ENCODE measurements at regions not wholly inside any gene's neighbourhood (a gene's known extent, or its start where the extent isn't known, plus 50 kb on each side); places are given as distances from the start of the nearest gene placed in this dataset.

- no peaks in the 10 kb centered on the region for H3K27me3 Mint-ChIP-seq
- TF ChIP-seq, protein P1, sequence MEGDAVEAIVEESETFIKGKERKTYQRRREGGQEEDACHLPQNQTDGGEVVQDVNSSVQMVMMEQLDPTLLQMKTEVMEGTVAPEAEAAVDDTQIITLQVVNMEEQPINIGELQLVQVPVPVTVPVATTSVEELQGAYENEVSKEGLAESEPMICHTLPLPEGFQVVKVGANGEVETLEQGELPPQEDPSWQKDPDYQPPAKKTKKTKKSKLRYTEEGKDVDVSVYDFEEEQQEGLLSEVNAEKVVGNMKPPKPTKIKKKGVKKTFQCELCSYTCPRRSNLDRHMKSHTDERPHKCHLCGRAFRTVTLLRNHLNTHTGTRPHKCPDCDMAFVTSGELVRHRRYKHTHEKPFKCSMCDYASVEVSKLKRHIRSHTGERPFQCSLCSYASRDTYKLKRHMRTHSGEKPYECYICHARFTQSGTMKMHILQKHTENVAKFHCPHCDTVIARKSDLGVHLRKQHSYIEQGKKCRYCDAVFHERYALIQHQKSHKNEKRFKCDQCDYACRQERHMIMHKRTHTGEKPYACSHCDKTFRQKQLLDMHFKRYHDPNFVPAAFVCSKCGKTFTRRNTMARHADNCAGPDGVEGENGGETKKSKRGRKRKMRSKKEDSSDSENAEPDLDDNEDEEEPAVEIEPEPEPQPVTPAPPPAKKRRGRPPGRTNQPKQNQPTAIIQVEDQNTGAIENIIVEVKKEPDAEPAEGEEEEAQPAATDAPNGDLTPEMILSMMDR (IDR thresholded peaks at IDR 0.05; ENCODE audit: unreplicated experiment): no peak
- H3K36me3 Mint-ChIP-seq (ENCODE audit: insufficient read depth): no peaks in the 10 kb centered on the region
- peaks cover 4% of the 10 kb centered on the region for H3K9me3 Mint-ChIP-seq (ENCODE audit: low read depth)
- no peak for DNase-seq (ENCODE audit: low spot score, unreplicated experiment)
- H3K27ac Mint-ChIP-seq: no peak overlapping the region
- no peak overlapping the region for H3K4me3 Mint-ChIP-seq (ENCODE audit: low read depth)
- peaks cover 2% of the 10 kb centered on the region for H3K4me1 Mint-ChIP-seq (ENCODE audit: low read depth)
Measured at GRCh38 chr13:73179650-73180274, 121.0 kb downstream of the KLF5 start.

DNA sequence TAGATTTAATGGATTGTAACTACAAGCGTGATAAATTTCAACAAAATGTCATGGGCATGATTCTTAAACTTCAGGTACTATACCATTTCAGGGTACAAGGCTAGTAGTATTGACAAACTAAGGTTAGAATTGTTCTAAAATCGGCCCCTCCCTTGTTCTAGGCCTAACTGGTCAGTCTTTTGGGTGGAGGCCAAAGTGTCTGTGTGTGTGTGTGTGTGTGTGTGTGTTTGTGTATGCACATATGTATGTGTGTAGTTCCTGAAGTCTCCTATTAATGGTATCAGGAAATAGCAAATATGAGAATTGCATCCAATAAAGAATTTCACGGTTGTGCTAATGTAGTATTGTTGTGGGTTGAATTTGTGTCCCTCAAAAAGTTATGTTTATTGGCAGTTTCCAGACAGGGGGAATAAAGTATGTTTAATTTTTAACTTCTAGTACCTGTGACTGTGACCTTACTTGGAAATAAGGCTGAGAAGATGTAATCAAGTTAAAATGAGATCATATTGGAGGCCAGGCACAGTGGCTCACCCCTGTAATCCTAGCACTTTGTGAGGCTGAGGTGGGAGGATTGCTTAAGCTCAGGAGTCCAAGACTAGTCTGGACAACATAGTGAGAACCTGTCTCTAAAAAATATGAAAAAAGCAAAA is 119.2 kb downstream of the KLF5 start:
- no peaks in the 10 kb centered on the region for H3K27me3 Mint-ChIP-seq
- H3K27ac Mint-ChIP-seq: peak overlapping the region; percentile 49

GRCh38 chr13:73177017-73177416 is 118.2 kb downstream of the KLF5 start:
- TF ChIP-seq, protein P1 (IDR thresholded peaks at IDR 0.05; ENCODE audit: unreplicated experiment): no peak
- Mint-ChIP-seq H3K27me3 (no peaks in the 10 kb centered on the region), H3K36me3 (ENCODE audit: insufficient read depth) (no peaks in the 10 kb centered on the region), H3K4me1 (ENCODE audit: low read depth) (peaks cover 14% of the 10 kb centered on the region), H3K27ac (no peak overlapping the region), H3K4me3 (ENCODE audit: low read depth) (no peak overlapping the region), H3K9me3 (ENCODE audit: low read depth) (peaks cover 3% of the 10 kb centered on the region)
- no peak for DNase-seq (ENCODE audit: low spot score, unreplicated experiment)

More for the DNA sequence above, 119.2 kb downstream of the KLF5 start:
- H3K4me1 Mint-ChIP-seq (ENCODE audit: low read depth): peaks cover 11% of the 10 kb centered on the region
- H3K36me3 Mint-ChIP-seq (ENCODE audit: insufficient read depth): no peaks in the 10 kb centered on the region
- H3K4me3 Mint-ChIP-seq (ENCODE audit: low read depth): no peak overlapping the region
- DNase-seq (ENCODE audit: low spot score, unreplicated experiment): no peak
- H3K9me3 Mint-ChIP-seq (ENCODE audit: low read depth): peaks cover 5% of the 10 kb centered on the region
- TF ChIP-seq, protein P1 (IDR thresholded peaks at IDR 0.05; ENCODE audit: unreplicated experiment): no peak

GRCh38 chr13:73174521-73175010 is 115.8 kb downstream of the KLF5 start:
- Mint-ChIP-seq H3K9me3 (ENCODE audit: low read depth) (peaks cover 3% of the 10 kb centered on the region), H3K4me3 (ENCODE audit: low read depth) (no peak overlapping the region), H3K36me3 (ENCODE audit: insufficient read depth) (no peaks in the 10 kb centered on the region), H3K27ac (no peak overlapping the region), H3K4me1 (ENCODE audit: low read depth) (peaks cover 31% of the 10 kb centered on the region), H3K27me3 (no peaks in the 10 kb centered on the region)
- TF ChIP-seq, protein P1 (IDR thresholded peaks at IDR 0.05; ENCODE audit: unreplicated experiment): no peak
- DNase-seq (ENCODE audit: low spot score, unreplicated experiment): no peak

DNA sequence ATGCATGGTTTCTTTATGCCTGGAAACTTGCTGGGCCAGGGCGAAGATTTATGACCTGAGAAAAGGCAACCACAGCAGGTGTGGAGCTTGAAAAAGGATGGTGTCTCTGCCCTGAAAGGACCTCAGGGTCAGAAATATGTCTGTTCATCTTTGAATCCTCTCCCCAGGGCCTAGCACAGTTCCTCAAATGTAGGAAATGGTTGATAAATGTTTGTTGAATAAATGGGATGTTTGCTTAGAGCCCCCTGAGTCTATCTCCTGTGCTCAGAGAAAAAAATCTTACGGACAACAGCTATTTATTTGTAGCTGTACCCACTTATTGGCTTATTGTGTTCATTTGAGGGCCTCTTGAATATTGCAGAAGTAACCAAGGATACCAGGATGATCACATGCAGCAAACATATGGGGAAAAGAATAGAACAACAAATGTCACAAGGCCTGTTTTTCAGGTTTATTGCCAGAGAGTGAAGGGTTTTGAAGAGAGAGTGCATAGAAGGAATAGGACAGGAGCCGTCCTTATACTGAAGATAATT is 114.5 kb downstream of the KLF5 start:
- Mint-ChIP-seq H3K27me3 (no peaks in the 10 kb centered on the region), H3K36me3 (ENCODE audit: insufficient read depth) (no peaks in the 10 kb centered on the region), H3K27ac (no peak overlapping the region), H3K4me1 (ENCODE audit: low read depth) (peaks cover 40% of the 10 kb centered on the region), H3K4me3 (ENCODE audit: low read depth) (no peak overlapping the region), H3K9me3 (ENCODE audit: low read depth) (peaks cover 3% of the 10 kb centered on the region)
- no peak for DNase-seq (ENCODE audit: low spot score, unreplicated experiment)
- TF ChIP-seq, protein P1 (IDR thresholded peaks at IDR 0.05; ENCODE audit: unreplicated experiment): no peak

Data from progenitor cell of endocrine pancreas (in vitro differentiated cells).